Lung (tissue), 11 donors: ENCODE measurements at regions not wholly inside any gene's neighbourhood (a gene's known extent, or its start where the extent isn't known, plus 50 kb on each side); places are given as distances from the start of the nearest gene placed in this dataset.

ENCODE experiments used
- ATAC-seq: fragments of 200-7000 bp; cut with Tn5 transposase; one replicate; pipeline ENCODE4 v1.9.1; 2020; ENCODE audit warnings: moderate number of reproducible peaks; ENCODE audit not compliant: insufficient read depth, low FRiP score
- DNase-seq, 3 donors: peaks; one replicate each; pipeline ENCODE4 v3.0.0-alpha.2; 2013 to 2017
- H3K27ac ChIP-seq, 2 donors: one replicate each; pipeline ENCODE4 v1.5.1; 2013; ENCODE audit warnings: mild to moderate bottlenecking in 2 of 2, moderate library complexity in 2 of 2, control low read depth in 1 of 2, inconsistent platforms in 1 of 2, low read depth in 1 of 2, low read length in 1 of 2
- H3K27me3 ChIP-seq, 3 donors: one replicate each; pipeline ENCODE4 v1.5.1; 2013; ENCODE audit warnings: low read length in 2 of 3; ENCODE audit not compliant: control insufficient read depth in 3 of 3, insufficient read depth in 3 of 3
- H3K36me3 ChIP-seq, 4 donors: one replicate each; pipeline ENCODE4 v1.5.1; 2013; ENCODE audit warnings: low read length in 4 of 4, mild to moderate bottlenecking in 1 of 4, moderate library complexity in 1 of 4; ENCODE audit not compliant: control insufficient read depth in 4 of 4, insufficient read depth in 4 of 4
- H3K4me1 ChIP-seq, 5 donors: one replicate each; pipeline ENCODE4 v1.5.1; 2013; ENCODE audit warnings: low read length in 5 of 5, mild to moderate bottlenecking in 2 of 5, moderate library complexity in 1 of 5; ENCODE audit not compliant: control insufficient read depth in 5 of 5, insufficient read depth in 5 of 5
- H3K4me3 ChIP-seq: one replicate; pipeline ENCODE4 v1.5.1; 2013; ENCODE audit warnings: mild to moderate bottlenecking, control low read depth, moderate library complexity
- H3K9ac ChIP-seq, 2 donors: one replicate each; pipeline ENCODE4 v1.5.1; 2013; ENCODE audit warnings: low read length in 2 of 2, control low read depth in 1 of 2; ENCODE audit not compliant: insufficient read depth in 1 of 2
- H3K9me3 ChIP-seq, 4 donors: one replicate each; pipeline ENCODE4 v1.5.1; 2013; ENCODE audit warnings: low read length in 3 of 4, mild to moderate bottlenecking in 1 of 4, moderate library complexity in 1 of 4; ENCODE audit not compliant: control insufficient read depth in 4 of 4, insufficient read depth in 3 of 4
- CTCF ChIP-seq: IDR thresholded peaks from 2 replicates; pipeline ENCODE4 v1.5.1; 2012; ENCODE audit warnings: mild to moderate bottlenecking; ENCODE audit errors: control extremely low read depth, extremely low read depth
- WGBS, 2 donors: extraction: QIAGEN DNeasy Blood & Tissue Kit; methylation state at CpG; one replicate each; pipeline ENCODE4 v1.1.7; 2013; 5-methylcytosine and 5-hydroxymethylcytosine counted together
- donor health status: control.
- donor health status: control.
- donor health status: Bipolar disorder and iron deficiency.
- donor health status: healthy.
- donor health status: DM: yes; HTN: yes; CAD: no.

GRCh38 chr15:95865330-95865739 is 465.2 kb upstream of the NR2F2 start:
- Histone ChIP-seq H3K36me3 (no peaks in the 10 kb centered on the region), H3K9ac (no peak overlapping the region), H3K4me3 (no peak overlapping the region), H3K27ac (no peak overlapping the region), H3K27me3 (no peaks in the 10 kb centered on the region), H3K4me1 (peaks cover 0 to 10% (median 0%) of the 10 kb centered on the region in 5 donors), H3K9me3 (no peaks in the 10 kb centered on the region)
- ATAC-seq (no peak), DNase-seq (no peak)
- 65 to 66% methylated on average over 4 of the region's 4 CpGs for WGBS, 2 donors
- TF ChIP-seq CTCF = no peak

- Histone ChIP-seq H3K27me3 (no peaks in the 10 kb centered on the region), H3K9me3 (no peaks in the 10 kb centered on the region), H3K4me1 (peaks cover 0 to 10% (median 0%) of the 10 kb centered on the region in 5 donors), H3K9ac (no peak overlapping the region), H3K36me3 (no peaks in the 10 kb centered on the region), H3K27ac (no peak overlapping the region), H3K4me3 (no peak overlapping the region)
- no peak for TF ChIP-seq CTCF
- DNase-seq (peak in 2 of 3 donors; percentile 64 to 76), ATAC-seq (no peak)
- 79 to 86% methylated on average over 8 of the region's 8 CpGs for WGBS, 2 donors
These were observed 463.6 kb upstream of the NR2F2 start for GRCh38 chr15:95866711-95867440.

GRCh38 chr15:95868450-95868849 is 462.1 kb upstream of the NR2F2 start:
- Histone ChIP-seq H3K27ac (no peak overlapping the region), H3K36me3 (no peaks in the 10 kb centered on the region), H3K27me3 (no peaks in the 10 kb centered on the region), H3K4me1 (peaks cover 0 to 10% (median 0%) of the 10 kb centered on the region in 5 donors), H3K4me3 (no peak overlapping the region), H3K9ac (no peak overlapping the region), H3K9me3 (no peaks in the 10 kb centered on the region)
- TF ChIP-seq CTCF = no peak
- DNase-seq = no peak
- 77 to 78% methylated on average over 5 of the region's 5 CpGs for WGBS, 2 donors
- no peak for ATAC-seq

GRCh38 chr15:95868970-95869369 is 461.5 kb upstream of the NR2F2 start:
- no peaks in the 10 kb centered on the region for H3K9me3 ChIP-seq
- H3K4me3 ChIP-seq = no peak overlapping the region
- H3K4me1 ChIP-seq = peaks cover 0 to 8% (median 0%) of the 10 kb centered on the region in 5 donors
- H3K27ac ChIP-seq = no peak overlapping the region
- ATAC-seq (no peak), DNase-seq (no peak)
- H3K36me3 ChIP-seq = no peaks in the 10 kb centered on the region
- H3K27me3 ChIP-seq = no peaks in the 10 kb centered on the region
- 84 to 85% methylated on average over 13 of the region's 13 CpGs for WGBS, 2 donors
- no peak overlapping the region for H3K9ac ChIP-seq
- no peak for TF ChIP-seq CTCF
